ENCODE measurements at regions not wholly inside any gene's neighbourhood (a gene's known extent, or its start where the extent isn't known, plus 50 kb on each side); places are given as distances from the start of the nearest gene placed in this dataset.

DNA sequence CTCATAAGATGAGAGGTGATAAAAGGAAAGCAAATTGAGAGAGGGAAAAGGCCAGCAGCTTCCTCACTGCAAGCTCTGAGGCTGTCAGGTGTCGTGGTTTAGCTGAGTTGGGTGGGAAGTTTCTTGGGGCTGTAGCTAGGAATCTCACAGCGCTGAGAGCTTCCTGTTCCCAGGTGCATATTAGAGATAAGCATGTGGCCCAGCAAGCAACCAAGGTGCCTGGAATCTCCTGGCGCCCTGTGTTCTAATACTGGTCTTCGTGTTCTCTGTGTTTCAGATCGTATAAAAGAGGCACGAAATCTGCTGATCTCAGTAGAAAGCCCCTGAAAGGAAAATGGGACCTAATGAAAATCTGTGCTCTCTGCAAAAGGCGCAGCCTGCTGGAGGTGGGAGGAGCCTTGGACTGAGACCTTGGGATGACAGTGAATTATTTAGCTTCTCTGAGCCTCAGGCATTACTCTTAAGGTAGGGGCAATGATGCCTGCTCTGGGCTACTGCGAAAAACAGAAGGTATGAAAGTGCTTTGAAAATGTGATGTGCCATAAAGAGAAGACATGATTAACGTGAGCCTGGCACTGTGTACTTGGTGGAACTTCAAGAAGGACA lies 499.9 kb downstream of the TBL1XR1 start:
- Histone ChIP-seq H3K4me3 (ENCODE audit: low read depth in 1 of 2, low read length in 2 of 2) (no peak overlapping the region), H3K27ac (ENCODE audit: low read length) (no peak overlapping the region), H3K27me3 (ENCODE audit: insufficient read depth, low read length, poor library complexity) (peaks cover 6% of the 10 kb centered on the region), H2AFZ (ENCODE audit: low read depth, low read length) (no peak overlapping the region), H3K4me2 (ENCODE audit: insufficient read depth, low read length) (no peak overlapping the region), H3K9ac (ENCODE audit: low read depth, low read length) (no peak overlapping the region), H3K4me1 (ENCODE audit: insufficient read depth, low read length) (no peaks in the 10 kb centered on the region), H3K36me3 (ENCODE audit: insufficient read depth, low read length) (no peaks in the 10 kb centered on the region), H3K79me2 (ENCODE audit: insufficient read depth, low read length) (no peaks in the 10 kb centered on the region), H4K20me1 (ENCODE audit: insufficient read depth, low read length) (no peaks in the 10 kb centered on the region), H3K9me3 (ENCODE audit: insufficient read depth, low read length, severe bottlenecking) (no peaks in the 10 kb centered on the region)
- ATAC-seq (ENCODE audit: insufficient read depth, low read depth) (no peak), DNase-seq (no peak)
- no peak for TF ChIP-seq EZH2 (IDR thresholded peaks at IDR 0.05; ENCODE audit: borderline replicate concordance, low read depth, low read length, severe bottlenecking)
- TF ChIP-seq, protein P1, sequence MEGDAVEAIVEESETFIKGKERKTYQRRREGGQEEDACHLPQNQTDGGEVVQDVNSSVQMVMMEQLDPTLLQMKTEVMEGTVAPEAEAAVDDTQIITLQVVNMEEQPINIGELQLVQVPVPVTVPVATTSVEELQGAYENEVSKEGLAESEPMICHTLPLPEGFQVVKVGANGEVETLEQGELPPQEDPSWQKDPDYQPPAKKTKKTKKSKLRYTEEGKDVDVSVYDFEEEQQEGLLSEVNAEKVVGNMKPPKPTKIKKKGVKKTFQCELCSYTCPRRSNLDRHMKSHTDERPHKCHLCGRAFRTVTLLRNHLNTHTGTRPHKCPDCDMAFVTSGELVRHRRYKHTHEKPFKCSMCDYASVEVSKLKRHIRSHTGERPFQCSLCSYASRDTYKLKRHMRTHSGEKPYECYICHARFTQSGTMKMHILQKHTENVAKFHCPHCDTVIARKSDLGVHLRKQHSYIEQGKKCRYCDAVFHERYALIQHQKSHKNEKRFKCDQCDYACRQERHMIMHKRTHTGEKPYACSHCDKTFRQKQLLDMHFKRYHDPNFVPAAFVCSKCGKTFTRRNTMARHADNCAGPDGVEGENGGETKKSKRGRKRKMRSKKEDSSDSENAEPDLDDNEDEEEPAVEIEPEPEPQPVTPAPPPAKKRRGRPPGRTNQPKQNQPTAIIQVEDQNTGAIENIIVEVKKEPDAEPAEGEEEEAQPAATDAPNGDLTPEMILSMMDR (IDR thresholded peaks at IDR 0.05; ENCODE audit: borderline replicate concordance, extremely low read depth, low read length, poor library complexity, severe bottlenecking), result no peak

DNA sequence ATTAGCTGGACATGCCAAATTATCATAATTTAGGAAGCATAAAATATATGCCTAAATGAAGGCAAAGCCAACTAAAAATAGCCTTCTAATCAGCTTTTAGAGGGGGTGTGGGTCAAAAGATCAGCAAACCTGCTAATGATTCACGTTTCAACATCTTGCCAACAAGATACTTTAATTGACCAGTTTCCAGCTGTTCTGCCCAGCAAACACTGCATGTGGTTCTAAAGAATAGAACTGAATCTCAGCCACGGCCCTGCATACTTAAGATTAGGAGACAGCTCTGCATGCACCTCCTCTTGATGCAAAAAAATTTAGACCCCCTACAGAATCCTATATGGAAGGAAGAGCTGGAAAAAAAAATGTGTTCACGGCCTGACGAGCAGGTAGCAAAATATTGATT lies 500.5 kb downstream of the TBL1XR1 start:
- H4K20me1 ChIP-seq (ENCODE audit: insufficient read depth, low read length), result no peaks in the 10 kb centered on the region
- H3K4me3 ChIP-seq (ENCODE audit: low read depth in 1 of 2, low read length in 2 of 2), result no peak overlapping the region
- H3K27me3 ChIP-seq (ENCODE audit: insufficient read depth, low read length, poor library complexity), result peaks cover 6% of the 10 kb centered on the region
- H2AFZ ChIP-seq (ENCODE audit: low read depth, low read length), result no peak overlapping the region
- H3K9ac ChIP-seq (ENCODE audit: low read depth, low read length), result no peak overlapping the region
- H3K4me2 ChIP-seq (ENCODE audit: insufficient read depth, low read length), result no peak overlapping the region
- no peaks in the 10 kb centered on the region for H3K36me3 ChIP-seq (ENCODE audit: insufficient read depth, low read length)
- no peaks in the 10 kb centered on the region for H3K9me3 ChIP-seq (ENCODE audit: insufficient read depth, low read length, severe bottlenecking)
- H3K4me1 ChIP-seq (ENCODE audit: insufficient read depth, low read length), result no peaks in the 10 kb centered on the region
- ATAC-seq (ENCODE audit: insufficient read depth, low read depth), result no peak
- no peaks in the 10 kb centered on the region for H3K79me2 ChIP-seq (ENCODE audit: insufficient read depth, low read length)
- no peak for DNase-seq
- H3K27ac ChIP-seq (ENCODE audit: low read length), result no peak overlapping the region
- TF ChIP-seq, protein P1 (IDR thresholded peaks at IDR 0.05; ENCODE audit: borderline replicate concordance, extremely low read depth, low read length, poor library complexity, severe bottlenecking), result no peak
- TF ChIP-seq EZH2 (IDR thresholded peaks at IDR 0.05; ENCODE audit: borderline replicate concordance, low read depth, low read length, severe bottlenecking), result no peak

DNA sequence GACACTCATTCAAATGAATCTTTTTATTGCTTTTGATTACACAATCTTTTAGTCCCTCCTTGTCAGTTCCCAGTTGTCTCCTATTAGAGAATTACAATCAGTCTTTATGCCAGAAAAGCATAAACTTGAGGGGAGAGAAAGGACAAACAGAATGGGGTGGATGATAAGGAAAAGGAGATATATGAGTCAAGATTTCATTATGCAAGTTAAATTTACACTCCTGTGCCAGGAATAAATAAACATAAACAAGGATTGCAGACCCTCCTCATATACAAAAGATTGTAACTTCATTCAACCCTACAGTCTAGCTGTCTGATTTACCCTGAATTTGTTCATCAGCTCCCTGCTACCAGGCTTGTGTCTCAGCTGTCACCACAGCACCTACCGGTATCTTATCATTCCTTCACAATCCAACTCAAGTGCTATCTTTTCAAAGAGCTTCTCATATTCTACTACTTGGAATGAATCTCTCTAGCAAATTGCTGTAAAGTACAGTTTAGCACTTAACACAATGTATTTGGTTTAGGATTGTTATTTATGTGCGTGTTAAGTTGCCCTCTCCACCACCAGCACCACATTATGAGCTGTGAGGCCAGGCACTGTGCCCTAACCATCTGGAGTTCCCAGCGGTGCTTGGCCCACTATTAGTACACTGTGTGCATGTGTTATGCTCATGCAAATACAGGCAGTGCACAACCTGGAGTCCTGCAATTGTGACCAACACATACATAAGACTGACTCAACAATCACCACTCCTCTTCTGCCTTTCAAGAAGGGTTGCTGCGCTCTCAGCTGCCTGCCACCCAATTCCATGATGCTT lies 504.1 kb downstream of the TBL1XR1 start:
- Histone ChIP-seq H3K4me2 (ENCODE audit: insufficient read depth, low read length) (no peak overlapping the region), H3K9me3 (ENCODE audit: insufficient read depth, low read length, severe bottlenecking) (no peaks in the 10 kb centered on the region), H3K27me3 (ENCODE audit: insufficient read depth, low read length, poor library complexity) (peaks cover 3% of the 10 kb centered on the region), H3K79me2 (ENCODE audit: insufficient read depth, low read length) (no peaks in the 10 kb centered on the region), H3K27ac (ENCODE audit: low read length) (no peak overlapping the region), H3K9ac (ENCODE audit: low read depth, low read length) (no peak overlapping the region), H3K4me3 (ENCODE audit: low read depth in 1 of 2, low read length in 2 of 2) (no peak overlapping the region), H2AFZ (ENCODE audit: low read depth, low read length) (no peak overlapping the region), H4K20me1 (ENCODE audit: insufficient read depth, low read length) (no peaks in the 10 kb centered on the region), H3K36me3 (ENCODE audit: insufficient read depth, low read length) (no peaks in the 10 kb centered on the region), H3K4me1 (ENCODE audit: insufficient read depth, low read length) (no peaks in the 10 kb centered on the region)
- no peak for DNase-seq
- no peak for ATAC-seq (ENCODE audit: insufficient read depth, low read depth)
- no peak for TF ChIP-seq EZH2 (IDR thresholded peaks at IDR 0.05; ENCODE audit: borderline replicate concordance, low read depth, low read length, severe bottlenecking)
- TF ChIP-seq, protein P1 (IDR thresholded peaks at IDR 0.05; ENCODE audit: borderline replicate concordance, extremely low read depth, low read length, poor library complexity, severe bottlenecking), result no peak
